ENCODE measurements at regions not wholly inside any gene's neighbourhood (a gene's known extent, or its start where the extent isn't known, plus 50 kb on each side); places are given as distances from the start of the nearest gene placed in this dataset.

DNA sequence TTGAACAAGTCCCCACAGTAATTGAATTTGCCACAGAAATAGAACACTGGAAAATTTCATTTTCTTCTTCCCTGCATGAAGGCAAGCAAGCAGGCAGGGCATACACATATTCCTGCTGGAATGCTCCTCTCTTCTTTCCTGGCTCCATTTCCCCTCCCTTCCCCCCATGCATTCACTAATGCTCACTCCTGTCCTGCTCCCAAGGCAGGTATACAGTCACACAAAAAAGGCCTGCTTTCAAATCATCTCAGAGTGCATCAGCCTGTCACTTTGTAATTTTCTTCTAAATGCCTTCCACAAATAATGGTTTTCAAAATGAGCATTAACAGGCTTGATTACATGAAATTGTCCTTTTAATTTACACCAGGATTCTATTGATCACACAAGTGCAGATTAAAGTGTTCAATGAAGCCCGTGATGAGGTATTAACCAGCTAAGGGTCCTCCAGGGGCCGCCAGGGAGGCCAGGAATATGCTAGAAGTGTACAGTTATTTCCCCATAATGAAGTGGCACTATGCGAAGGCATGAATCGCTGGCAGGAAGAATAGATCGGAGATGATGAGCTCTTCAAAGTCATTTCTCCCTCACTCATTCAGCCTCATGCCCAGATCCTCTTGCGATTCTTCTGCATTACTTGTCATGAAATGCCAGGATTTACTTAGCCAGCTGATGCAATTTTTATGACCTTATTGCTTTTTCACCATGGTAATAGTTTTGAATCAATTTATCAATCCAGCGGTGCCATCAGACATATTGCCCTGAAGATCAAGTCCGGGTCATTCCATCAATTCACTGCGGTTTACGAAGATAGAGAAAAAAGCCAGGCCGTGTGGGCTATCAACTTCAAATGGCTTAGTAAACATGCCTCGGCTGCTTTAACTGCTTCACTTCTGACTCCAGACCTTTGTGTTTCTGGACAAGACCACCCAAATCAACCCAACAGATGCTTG is 243.5 kb downstream of the GPAT3 start:
- TF ChIP-seq, protein P1, sequence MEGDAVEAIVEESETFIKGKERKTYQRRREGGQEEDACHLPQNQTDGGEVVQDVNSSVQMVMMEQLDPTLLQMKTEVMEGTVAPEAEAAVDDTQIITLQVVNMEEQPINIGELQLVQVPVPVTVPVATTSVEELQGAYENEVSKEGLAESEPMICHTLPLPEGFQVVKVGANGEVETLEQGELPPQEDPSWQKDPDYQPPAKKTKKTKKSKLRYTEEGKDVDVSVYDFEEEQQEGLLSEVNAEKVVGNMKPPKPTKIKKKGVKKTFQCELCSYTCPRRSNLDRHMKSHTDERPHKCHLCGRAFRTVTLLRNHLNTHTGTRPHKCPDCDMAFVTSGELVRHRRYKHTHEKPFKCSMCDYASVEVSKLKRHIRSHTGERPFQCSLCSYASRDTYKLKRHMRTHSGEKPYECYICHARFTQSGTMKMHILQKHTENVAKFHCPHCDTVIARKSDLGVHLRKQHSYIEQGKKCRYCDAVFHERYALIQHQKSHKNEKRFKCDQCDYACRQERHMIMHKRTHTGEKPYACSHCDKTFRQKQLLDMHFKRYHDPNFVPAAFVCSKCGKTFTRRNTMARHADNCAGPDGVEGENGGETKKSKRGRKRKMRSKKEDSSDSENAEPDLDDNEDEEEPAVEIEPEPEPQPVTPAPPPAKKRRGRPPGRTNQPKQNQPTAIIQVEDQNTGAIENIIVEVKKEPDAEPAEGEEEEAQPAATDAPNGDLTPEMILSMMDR (conservative IDR thresholded peaks at IDR 0.05; ENCODE audit: low read depth, low read length): no peak
- no peak for TF ChIP-seq EZH2 (IDR thresholded peaks at IDR 0.05; ENCODE audit: borderline replicate concordance, low read depth, low read length, poor library complexity, severe bottlenecking)
